ENCODE measurements at regions not wholly inside any gene's neighbourhood (a gene's known extent, or its start where the extent isn't known, plus 50 kb on each side); places are given as distances from the start of the nearest gene placed in this dataset.

DNA sequence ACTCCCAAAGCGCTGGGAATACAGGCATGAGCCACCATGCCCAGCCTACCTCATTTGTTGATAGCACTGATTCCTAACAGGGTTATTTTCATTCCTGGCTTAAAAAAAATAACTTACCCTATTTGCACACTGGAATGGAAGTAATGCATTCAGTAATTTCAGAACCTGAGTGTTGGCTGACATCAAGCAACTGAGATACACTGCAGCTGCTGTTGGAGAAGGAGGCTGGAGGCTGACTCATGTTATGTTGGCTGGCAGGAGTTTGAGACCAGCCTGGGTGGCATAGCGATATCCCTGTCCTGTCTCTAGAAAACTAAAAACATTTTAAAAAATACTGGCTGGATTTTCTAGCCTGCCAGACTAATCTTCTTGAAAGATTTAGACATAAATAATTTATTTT lies 385.1 kb upstream of the MEX3C start:
- TF ChIP-seq CEBPB (IDR thresholded peaks at IDR 0.05) (no peak), NR3C1 (IDR thresholded peaks at IDR 0.05) (no peak), HOXB5 (CRISPR knock-in tag; IDR thresholded peaks at IDR 0.05) (no peak)
- TF ChIP-seq, protein P1, sequence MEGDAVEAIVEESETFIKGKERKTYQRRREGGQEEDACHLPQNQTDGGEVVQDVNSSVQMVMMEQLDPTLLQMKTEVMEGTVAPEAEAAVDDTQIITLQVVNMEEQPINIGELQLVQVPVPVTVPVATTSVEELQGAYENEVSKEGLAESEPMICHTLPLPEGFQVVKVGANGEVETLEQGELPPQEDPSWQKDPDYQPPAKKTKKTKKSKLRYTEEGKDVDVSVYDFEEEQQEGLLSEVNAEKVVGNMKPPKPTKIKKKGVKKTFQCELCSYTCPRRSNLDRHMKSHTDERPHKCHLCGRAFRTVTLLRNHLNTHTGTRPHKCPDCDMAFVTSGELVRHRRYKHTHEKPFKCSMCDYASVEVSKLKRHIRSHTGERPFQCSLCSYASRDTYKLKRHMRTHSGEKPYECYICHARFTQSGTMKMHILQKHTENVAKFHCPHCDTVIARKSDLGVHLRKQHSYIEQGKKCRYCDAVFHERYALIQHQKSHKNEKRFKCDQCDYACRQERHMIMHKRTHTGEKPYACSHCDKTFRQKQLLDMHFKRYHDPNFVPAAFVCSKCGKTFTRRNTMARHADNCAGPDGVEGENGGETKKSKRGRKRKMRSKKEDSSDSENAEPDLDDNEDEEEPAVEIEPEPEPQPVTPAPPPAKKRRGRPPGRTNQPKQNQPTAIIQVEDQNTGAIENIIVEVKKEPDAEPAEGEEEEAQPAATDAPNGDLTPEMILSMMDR (IDR thresholded peaks at IDR 0.05): no peak

Measured in A549 (cell line).